Panc1 (cell line): ENCODE measurements at regions not wholly inside any gene's neighbourhood (a gene's known extent, or its start where the extent isn't known, plus 50 kb on each side); places are given as distances from the start of the nearest gene placed in this dataset.
"Not testable (repeated sequence)": the region's sequence is repeated elsewhere in the genome, so short reads cannot be mapped to it uniquely, and the experiment has no call there.

ENCODE experiments used
- POLR2AphosphoS5 ChIP-seq: IDR thresholded peaks from 2 replicates; pipeline ENCODE4 v1.6.1; 2012; ENCODE audit warnings: mild to moderate bottlenecking, low read depth, low read length, moderate library complexity
- REST ChIP-seq, 2 experiments: IDR thresholded peaks; 2 replicates each; pipeline ENCODE4 v1.6.1; 2011 to 2012; ENCODE audit warnings: low read depth in 2 of 2, control low read depth in 1 of 2, low read length in 1 of 2, mild to moderate bottlenecking in 1 of 2, moderate library complexity in 1 of 2; ENCODE audit not compliant: insufficient read depth in 1 of 2
- SIN3A ChIP-seq: IDR thresholded peaks from 2 replicates; pipeline ENCODE4 v1.6.1; 2012; ENCODE audit warnings: low read depth, mild to moderate bottlenecking, low read length, moderate library complexity, borderline replicate concordance; ENCODE audit not compliant: insufficient read depth
- TCF7L2 ChIP-seq: IDR thresholded peaks from 2 replicates; pipeline ENCODE4 v1.6.1; 2011; ENCODE audit warnings: mild to moderate bottlenecking, low read depth, low read length, inconsistent platforms
- TF ChIP-seq, protein P1 (sequence below): fragments of 450-650 bp; IDR thresholded peaks from 2 replicates; pipeline ENCODE4 v1.5.1; 2017; ENCODE audit warnings: mild to moderate bottlenecking

DNA sequence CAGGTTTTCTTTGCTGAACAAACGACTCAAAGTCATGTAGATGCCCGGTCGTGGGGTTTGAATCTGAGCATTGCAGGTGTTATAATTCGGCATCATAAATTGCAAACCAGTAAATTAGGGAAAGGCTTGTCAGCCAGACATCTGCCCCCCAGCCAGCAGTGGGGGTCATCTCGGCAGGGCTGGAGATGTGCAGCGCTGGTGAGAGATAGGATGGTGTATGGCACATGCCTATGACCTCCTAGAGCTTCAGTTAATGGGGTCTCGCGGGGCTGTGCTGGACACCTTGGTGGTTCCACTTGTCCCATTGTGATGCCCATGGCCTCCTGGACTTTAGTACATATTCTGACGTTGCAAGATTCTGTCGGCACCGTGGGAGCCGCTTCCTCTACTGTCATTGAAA, 4147.2 kb upstream of the TPTE start:
- TF ChIP-seq, protein P1, sequence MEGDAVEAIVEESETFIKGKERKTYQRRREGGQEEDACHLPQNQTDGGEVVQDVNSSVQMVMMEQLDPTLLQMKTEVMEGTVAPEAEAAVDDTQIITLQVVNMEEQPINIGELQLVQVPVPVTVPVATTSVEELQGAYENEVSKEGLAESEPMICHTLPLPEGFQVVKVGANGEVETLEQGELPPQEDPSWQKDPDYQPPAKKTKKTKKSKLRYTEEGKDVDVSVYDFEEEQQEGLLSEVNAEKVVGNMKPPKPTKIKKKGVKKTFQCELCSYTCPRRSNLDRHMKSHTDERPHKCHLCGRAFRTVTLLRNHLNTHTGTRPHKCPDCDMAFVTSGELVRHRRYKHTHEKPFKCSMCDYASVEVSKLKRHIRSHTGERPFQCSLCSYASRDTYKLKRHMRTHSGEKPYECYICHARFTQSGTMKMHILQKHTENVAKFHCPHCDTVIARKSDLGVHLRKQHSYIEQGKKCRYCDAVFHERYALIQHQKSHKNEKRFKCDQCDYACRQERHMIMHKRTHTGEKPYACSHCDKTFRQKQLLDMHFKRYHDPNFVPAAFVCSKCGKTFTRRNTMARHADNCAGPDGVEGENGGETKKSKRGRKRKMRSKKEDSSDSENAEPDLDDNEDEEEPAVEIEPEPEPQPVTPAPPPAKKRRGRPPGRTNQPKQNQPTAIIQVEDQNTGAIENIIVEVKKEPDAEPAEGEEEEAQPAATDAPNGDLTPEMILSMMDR: peak; percentile 33; the same call in 1 of the 2 replicates
- not testable (repeated sequence) for TF ChIP-seq REST (IDR thresholded peaks at IDR 0.05; ENCODE audit: insufficient read depth in 1 of 2, low read depth in 2 of 2, low read length in 1 of 2); POLR2AphosphoS5; TCF7L2; SIN3A
